Muscle of leg (tissue), 3 donors: ENCODE measurements at regions not wholly inside any gene's neighbourhood (a gene's known extent, or its start where the extent isn't known, plus 50 kb on each side); places are given as distances from the start of the nearest gene placed in this dataset.
"Not testable (repeated sequence)": the region's sequence is repeated elsewhere in the genome, so short reads cannot be mapped to it uniquely, and the experiment has no call there.

Source experiments
- DNase-seq: peaks from one replicate; pipeline ENCODE4 v3.0.0; 2013
- H3K27ac ChIP-seq: one replicate; pipeline ENCODE4 v1.5.1; 2013; ENCODE audit warnings: mild to moderate bottlenecking, low read length, control low read depth
- H3K27me3 ChIP-seq: one replicate; pipeline ENCODE4 v1.6.1; 2013; ENCODE audit warnings: low read length; ENCODE audit not compliant: control insufficient read depth, insufficient read depth
- H3K36me3 ChIP-seq: one replicate; pipeline ENCODE4 v1.6.1; 2013; ENCODE audit warnings: low read length; ENCODE audit not compliant: control insufficient read depth, insufficient read depth
- H3K4me1 ChIP-seq: one replicate; pipeline ENCODE4 v1.6.1; 2013; ENCODE audit warnings: low read length; ENCODE audit not compliant: control insufficient read depth, insufficient read depth
- H3K4me3 ChIP-seq: one replicate; pipeline ENCODE4 v1.5.1; 2013; ENCODE audit warnings: low read length, control low read depth
- H3K9me3 ChIP-seq: replicated peaks from 2 replicates; pipeline ENCODE4 v1.6.1; 2013; ENCODE audit warnings: low read depth, low read length; ENCODE audit not compliant: control insufficient read depth
- WGBS: methylation state at CpG from one replicate; pipeline ENCODE4 v1.1.5; 2013; ENCODE audit warnings: missing lambda C conversion rate; ENCODE audit not compliant: insufficient coverage; 5-methylcytosine and 5-hydroxymethylcytosine counted together

DNA sequence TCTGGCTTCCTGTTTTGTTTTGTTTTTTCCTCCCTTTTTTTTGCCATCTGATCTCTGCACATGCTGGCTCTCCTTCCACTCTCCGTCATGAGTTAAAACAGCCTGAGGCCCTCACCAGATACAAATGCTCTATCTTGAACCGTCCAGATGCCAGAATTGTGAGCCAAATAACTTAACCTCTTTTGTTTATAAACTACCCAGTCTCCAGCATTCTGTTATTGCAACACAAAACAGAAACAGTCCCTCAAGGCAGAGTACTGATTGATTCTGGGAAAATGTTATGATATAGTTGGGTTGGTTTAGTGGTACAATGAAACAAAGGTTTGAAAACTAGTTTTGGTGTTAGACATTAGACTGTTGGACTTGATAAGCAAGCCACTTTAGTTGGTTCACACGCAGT is 1390.0 kb upstream of the RAG2 start:
- H3K4me1 ChIP-seq, result no peaks in the 10 kb centered on the region
- no peak overlapping the region for H3K4me3 ChIP-seq
- 17% methylated on average over 1 of the region's 3 CpGs for WGBS
- no peaks in the 10 kb centered on the region for H3K36me3 ChIP-seq
- no peaks in the 10 kb centered on the region for H3K9me3 ChIP-seq
- DNase-seq, result peak; percentile 74
- H3K27me3 ChIP-seq, result no peaks in the 10 kb centered on the region
- H3K27ac ChIP-seq, result no peak overlapping the region

DNA sequence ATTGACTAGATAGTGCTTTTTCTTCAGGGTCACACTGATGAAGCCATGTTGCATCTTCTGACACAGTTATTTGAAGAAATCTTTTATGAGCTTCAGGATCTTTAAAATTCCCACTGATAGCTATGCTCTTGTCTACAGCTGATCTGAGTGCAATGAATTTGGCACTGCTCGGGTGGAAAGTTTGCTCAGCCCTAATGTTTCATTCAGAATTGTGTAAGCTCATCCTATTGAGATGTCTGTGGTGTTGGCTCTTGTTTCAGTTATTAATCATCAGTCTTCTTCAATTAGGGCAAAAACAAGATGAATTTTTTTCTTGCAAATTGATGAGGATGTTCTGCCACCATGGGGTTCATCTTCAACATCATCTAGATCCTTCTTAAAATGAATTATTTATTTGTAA is 1387.0 kb upstream of the RAG2 start:
- Histone ChIP-seq H3K27ac (no peak overlapping the region), H3K9me3 (no peaks in the 10 kb centered on the region), H3K36me3 (no peaks in the 10 kb centered on the region), H3K27me3 (no peaks in the 10 kb centered on the region), H3K4me1 (no peaks in the 10 kb centered on the region), H3K4me3 (no peak overlapping the region)
- DNase-seq, result no peak
- WGBS, result no CpG with 5 or more reads among the region's 1 CpG

DNA sequence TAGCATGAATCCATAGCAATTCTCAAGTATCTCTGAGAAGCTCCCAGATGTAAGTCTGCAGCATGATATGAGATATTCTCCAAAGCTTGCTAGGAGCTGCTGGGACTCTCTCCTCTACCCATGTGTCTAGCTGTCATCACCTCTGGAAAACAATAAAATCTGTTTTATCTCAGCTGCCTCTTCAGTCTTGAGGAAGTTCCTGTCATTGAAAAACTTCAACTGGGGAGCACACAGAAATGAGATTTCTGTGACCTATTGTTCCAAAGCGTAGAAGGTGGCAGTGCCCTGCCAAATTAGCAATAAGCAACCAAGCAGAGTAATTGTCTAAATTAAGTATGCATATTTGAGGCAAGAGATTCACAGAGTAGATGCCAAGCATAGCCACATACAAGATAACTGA is 1380.6 kb upstream of the RAG2 start:
- Histone ChIP-seq H3K4me3 (no peak overlapping the region), H3K4me1 (no peaks in the 10 kb centered on the region), H3K36me3 (no peaks in the 10 kb centered on the region), H3K27me3 (no peaks in the 10 kb centered on the region), H3K27ac (no peak overlapping the region), H3K9me3 (no peaks in the 10 kb centered on the region)
- no peak for DNase-seq
- WGBS, result no CpG with 5 or more reads among the region's 1 CpG

DNA sequence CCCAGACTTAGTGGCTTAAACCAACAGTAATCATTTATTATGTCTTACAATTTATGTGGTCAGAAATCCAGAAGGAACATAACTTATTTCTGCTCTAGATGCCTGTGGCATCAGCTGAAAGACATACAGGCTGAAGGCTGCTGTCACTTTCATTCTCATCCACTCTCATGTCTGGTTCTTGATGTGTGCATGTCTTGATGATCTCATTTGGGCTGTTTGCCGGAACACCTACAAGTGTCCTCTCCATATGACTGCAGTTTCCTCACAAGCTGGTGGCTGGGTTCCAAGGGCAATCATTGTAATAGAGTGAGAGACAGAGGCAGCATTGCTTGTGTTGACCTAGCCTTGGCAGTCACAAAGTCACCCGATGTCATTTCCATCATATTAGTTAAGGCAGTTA is 1375.9 kb upstream of the RAG2 start:
- Histone ChIP-seq H3K27me3 (no peaks in the 10 kb centered on the region), H3K4me1 (no peaks in the 10 kb centered on the region), H3K27ac (no peak overlapping the region), H3K9me3 (no peaks in the 10 kb centered on the region), H3K4me3 (no peak overlapping the region), H3K36me3 (no peaks in the 10 kb centered on the region)
- WGBS, result no CpG with 5 or more reads among the region's 2 CpGs
- peak; percentile 7 for DNase-seq

DNA sequence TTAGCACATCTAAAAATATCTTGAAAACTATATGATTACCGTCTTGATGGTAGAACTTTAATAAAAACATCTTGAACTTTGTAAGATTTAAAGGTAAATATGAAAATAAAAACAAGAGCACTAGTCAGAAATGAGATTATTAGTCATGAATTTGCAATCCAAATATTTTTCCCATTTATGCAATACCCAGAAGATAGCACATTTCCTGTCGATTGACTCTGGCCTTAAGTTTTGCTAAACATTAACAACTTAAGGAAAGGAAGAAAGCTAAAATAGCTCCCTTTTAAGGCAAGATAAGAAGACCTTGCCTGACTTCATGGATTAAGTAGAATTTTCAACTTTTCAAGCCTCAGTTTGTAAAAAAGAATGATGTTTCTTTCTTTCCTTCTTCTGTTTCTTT is 1374.7 kb upstream of the RAG2 start:
- Histone ChIP-seq H3K4me3 (no peak overlapping the region), H3K36me3 (no peaks in the 10 kb centered on the region), H3K9me3 (no peaks in the 10 kb centered on the region), H3K27ac (no peak overlapping the region), H3K4me1 (no peaks in the 10 kb centered on the region), H3K27me3 (no peaks in the 10 kb centered on the region)
- DNase-seq, result peak; percentile 43
- WGBS, result no CpG with 5 or more reads among the region's 2 CpGs

DNA sequence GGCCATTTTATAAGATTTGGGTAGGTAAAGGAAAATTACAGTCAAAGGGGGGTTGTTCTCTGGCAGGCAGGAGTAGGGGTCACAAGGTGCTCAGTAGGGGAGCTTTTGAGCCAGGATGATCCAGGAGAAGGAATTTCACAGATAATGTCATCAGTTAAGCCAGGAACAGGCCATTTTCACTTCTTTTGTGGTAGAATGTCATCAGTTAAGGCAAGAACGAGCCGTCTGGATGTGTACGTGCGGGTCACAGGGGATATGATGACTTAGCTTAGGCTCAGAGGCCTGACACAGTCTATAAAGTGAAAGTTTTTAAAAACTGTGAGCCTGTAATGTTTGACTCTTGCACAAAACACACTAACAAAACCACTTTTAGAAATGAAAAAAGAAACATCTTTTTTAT is 1371.3 kb upstream of the RAG2 start:
- H3K27me3 ChIP-seq, H3K4me1 ChIP-seq, H3K27ac ChIP-seq, H3K9me3 ChIP-seq, DNase-seq, H3K36me3 ChIP-seq, H3K4me3 ChIP-seq: not testable (repeated sequence)
- no CpG with 5 or more reads among the region's 4 CpGs for WGBS

DNA sequence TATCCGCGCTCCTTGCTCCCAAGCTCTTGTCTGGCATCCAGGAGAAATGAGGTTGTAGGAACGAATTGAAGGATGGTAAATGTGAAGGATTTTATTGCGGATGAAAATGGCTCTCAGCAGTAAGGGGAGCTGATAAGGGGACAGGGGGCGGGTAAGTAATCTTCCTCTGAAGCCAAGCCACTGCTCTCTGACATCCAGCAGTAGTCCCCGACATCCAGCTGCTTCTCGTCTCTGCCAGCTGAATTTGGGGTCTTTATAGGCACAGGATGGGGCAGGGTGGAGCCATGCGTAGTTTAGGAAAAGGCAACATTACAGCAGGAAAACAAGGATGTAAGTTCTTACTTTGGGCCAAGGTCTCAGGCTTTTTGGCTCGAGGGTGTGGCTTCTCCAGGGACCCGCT is 1370.1 kb upstream of the RAG2 start:
- 96% methylated on average over 5 of the region's 10 CpGs for WGBS
- Histone ChIP-seq H3K9me3 (no peaks in the 10 kb centered on the region), H3K36me3 (no peaks in the 10 kb centered on the region), H3K4me1 (no peaks in the 10 kb centered on the region), H3K4me3 (no peak overlapping the region), H3K27me3 (no peaks in the 10 kb centered on the region), H3K27ac (no peak overlapping the region)
- DNase-seq, result no peak

DNA sequence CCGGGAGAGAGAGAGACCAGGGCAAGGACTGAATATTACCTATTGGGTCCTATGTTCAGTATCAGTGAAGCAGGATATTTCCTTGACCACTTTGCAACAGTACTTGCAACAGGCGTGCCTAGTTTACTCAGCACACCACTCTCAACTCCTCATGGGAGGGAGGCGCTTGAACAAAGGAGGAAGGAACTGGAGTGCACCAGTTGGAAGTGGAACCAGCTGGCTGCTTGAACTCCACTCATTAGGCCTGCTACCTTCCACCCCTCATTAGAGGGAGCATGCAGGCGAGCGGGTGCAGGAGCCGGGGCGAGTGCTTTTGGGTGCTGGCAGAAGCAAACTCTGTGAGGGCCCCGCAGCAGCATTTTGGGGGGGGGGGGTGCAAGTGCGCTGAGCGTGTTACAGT is 1369.6 kb upstream of the RAG2 start:
- no peaks in the 10 kb centered on the region for H3K27me3 ChIP-seq
- H3K36me3 ChIP-seq, result no peaks in the 10 kb centered on the region
- H3K4me3 ChIP-seq, result no peak overlapping the region
- H3K27ac ChIP-seq, result no peak overlapping the region
- no peak for DNase-seq
- H3K4me1 ChIP-seq, result no peaks in the 10 kb centered on the region
- 87% methylated on average over 8 of the region's 10 CpGs for WGBS
- H3K9me3 ChIP-seq, result no peaks in the 10 kb centered on the region

DNA sequence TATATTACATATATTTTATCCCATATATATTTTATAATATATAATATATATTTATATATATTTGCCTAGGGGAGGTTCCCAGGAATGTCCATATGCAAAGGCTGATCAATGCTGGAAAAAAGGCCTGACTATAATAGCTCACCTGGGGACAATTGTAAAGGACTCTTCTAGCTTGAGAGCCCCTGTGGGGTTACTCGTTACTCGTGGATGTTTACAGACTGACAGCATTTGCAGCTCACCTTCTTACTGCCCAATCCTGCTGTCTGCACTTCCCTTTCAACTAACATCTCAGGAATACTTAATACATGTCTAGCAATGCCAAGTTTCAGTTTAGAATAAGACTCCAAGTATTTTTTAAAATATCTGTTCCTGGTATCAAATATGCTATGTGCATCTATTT is 1365.4 kb upstream of the RAG2 start:
- Histone ChIP-seq H3K4me1 (no peaks in the 10 kb centered on the region), H3K9me3 (peaks cover 4% of the 10 kb centered on the region), H3K4me3 (no peak overlapping the region), H3K27ac (no peak overlapping the region), H3K36me3 (no peaks in the 10 kb centered on the region), H3K27me3 (no peaks in the 10 kb centered on the region)
- 40% methylated on average over 1 of the region's 2 CpGs for WGBS
- no peak for DNase-seq

DNA sequence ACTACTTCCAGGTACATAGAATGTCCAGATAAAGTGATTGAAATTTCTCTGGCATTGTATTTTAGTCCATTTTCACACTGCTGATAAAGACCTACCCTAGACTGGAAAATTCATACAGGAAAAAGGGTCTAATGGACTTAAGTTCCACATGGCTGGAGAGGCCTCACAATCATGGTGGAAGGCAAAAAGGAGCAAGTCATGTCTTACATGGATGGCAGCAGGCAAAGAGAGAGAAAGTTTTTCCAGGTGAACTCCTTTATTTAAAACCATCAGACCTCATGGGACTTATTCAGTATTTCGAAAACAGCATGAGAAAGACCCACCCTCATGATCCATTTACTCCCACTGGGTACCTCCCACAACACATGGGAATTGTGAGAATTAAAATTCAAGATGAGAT is 1359.7 kb upstream of the RAG2 start:
- Histone ChIP-seq H3K27ac (no peak overlapping the region), H3K27me3 (no peaks in the 10 kb centered on the region), H3K36me3 (no peaks in the 10 kb centered on the region), H3K4me1 (no peaks in the 10 kb centered on the region), H3K9me3 (peaks cover 4% of the 10 kb centered on the region), H3K4me3 (no peak overlapping the region)
- no peak for DNase-seq
- WGBS, result no CpG with 5 or more reads among the region's 1 CpG

DNA sequence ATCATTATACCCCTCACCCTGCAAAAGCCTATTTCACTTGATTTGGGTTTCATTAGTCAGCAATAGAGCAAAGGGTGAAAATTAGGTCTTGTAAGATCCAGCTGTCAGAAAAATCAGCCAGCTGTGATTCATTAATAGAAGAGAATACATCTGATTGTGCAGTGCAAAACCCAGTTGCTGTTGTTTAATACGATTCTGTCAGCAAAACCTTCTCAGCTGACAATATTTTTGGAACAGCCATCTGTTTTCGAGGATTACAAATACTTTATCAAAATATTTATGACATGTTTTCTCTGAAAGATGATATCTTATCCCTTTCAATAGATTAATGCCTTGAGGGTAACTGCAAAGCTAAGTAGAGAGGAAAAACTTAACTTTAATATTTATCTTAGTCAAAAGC is 1354.0 kb upstream of the RAG2 start:
- Histone ChIP-seq H3K36me3 (no peaks in the 10 kb centered on the region), H3K4me1 (peaks cover 6% of the 10 kb centered on the region), H3K4me3 (no peak overlapping the region), H3K9me3 (no peaks in the 10 kb centered on the region), H3K27ac (no peak overlapping the region), H3K27me3 (no peaks in the 10 kb centered on the region)
- WGBS, result no CpG with 5 or more reads among the region's 2 CpGs
- DNase-seq, result peak; percentile 57
